ENCODE measurements at regions not wholly inside any gene's neighbourhood (a gene's known extent, or its start where the extent isn't known, plus 50 kb on each side); places are given as distances from the start of the nearest gene placed in this dataset.

GRCh38 chr2:226132323-226133215, 667.1 kb downstream of the IRS1 start:
- TF ChIP-seq EZH2phosphoT487 (IDR thresholded peaks at IDR 0.05; ENCODE audit: insufficient read depth, low read depth) (no peak), EZH2 (IDR thresholded peaks at IDR 0.05; ENCODE audit: insufficient read depth, poor library complexity, severe bottlenecking) (no peak)

All from GM23248 (cell line).